Smooth muscle cell of the brain vasculature (primary cell): ENCODE measurements at regions not wholly inside any gene's neighbourhood (a gene's known extent, or its start where the extent isn't known, plus 50 kb on each side); places are given as distances from the start of the nearest gene placed in this dataset.

Experiments used
- DNase-seq: peaks from one replicate; pipeline ENCODE4 v3.0.0-alpha.2; 2012; ENCODE audit warnings: low read depth, low spot score

DNA sequence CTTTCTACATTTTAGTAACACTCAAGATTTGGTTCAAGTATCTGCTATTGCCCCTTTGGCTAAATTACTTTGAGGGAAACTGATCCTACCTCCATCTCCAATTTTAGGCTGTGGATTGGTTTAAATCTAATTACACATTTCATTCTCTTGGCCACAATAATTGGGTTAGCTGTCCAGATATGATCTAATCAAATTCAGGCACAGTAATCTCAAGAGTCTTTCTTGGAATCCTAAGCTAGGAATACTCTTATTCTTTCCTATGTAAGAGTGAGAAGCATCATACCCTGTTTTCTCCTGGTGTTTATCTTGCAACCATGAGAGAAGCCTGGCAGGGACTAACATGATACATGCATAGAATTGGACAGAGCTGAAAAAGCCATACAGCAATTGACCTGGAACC, 300.4 kb upstream of the MARCKS start:
- DNase-seq, result no peak

DNA sequence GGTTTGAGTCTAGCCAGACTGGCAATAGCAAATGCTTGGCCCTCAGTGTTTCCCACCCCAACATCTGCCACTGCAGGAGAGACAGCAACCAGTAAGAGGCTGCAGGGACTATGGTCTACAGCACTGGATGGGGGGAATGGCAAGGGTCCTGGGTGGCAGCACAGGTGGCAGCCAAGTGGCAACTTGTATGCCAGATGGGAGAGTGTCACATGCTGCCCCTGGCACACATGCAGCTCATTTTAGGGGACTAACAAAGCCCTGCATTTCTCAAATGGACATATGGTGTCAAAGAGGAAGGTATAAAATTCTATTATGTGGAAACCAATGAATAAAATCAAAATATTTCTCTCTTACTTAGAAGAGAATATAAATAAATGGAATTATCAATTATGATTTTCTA, 298.7 kb upstream of the MARCKS start:
- DNase-seq, result no peak

DNA sequence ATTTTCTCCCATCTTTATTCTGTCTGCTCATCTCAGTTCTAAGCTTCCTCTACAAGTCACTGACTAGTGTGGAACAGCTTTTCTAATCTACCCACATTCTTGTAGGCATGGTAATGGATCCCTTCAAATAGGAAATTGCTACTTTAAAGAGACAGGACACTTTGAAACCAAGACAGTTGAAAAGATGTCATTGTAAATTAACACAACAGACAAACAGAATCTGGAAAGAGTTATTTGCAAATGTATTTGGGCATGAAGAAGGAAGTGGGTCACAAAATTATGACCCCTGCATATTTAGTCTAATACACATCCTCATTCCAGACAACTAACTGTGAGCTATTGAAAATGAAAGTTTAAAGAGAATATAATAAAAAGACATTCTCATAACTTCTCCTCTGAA, 298.2 kb upstream of the MARCKS start:
- DNase-seq, result no peak

DNA sequence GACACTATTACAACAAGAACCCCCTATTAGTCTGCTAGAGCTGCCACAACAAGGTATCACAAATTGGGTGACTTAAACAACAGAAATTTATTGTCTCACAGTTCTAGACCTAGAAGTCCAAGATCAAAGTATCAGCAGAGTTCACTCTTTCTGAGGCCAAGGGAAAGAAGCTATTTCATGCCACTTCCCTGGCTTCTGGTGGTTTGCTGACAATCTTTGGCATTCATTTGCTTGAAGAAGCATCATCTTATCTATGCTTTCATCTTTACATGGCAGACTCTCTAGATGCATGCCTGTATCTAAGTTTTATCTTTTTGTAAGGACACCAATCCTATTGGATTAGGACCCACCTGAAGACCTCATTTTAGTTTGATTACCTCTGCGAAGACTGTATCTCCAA, 296.8 kb upstream of the MARCKS start:
- DNase-seq, result no peak

DNA sequence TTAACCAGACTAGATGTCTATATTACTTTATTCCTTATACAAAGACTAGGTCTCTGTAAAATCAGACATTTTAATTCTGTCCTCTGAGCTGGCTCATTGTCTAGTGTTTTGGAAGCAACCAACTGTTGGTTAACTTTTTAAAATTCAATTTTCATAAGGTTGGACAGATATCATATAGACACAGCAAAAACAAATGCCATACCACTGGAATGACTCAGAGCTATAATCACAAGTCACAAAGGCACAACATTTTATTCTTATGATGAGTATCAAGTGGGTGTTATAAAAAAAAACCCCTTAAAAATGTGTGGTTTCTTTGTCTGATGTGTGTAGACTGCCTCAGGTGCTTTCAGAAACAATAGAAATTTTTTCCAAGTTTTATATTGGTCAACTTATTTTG, 296.2 kb upstream of the MARCKS start:
- DNase-seq, result no peak

DNA sequence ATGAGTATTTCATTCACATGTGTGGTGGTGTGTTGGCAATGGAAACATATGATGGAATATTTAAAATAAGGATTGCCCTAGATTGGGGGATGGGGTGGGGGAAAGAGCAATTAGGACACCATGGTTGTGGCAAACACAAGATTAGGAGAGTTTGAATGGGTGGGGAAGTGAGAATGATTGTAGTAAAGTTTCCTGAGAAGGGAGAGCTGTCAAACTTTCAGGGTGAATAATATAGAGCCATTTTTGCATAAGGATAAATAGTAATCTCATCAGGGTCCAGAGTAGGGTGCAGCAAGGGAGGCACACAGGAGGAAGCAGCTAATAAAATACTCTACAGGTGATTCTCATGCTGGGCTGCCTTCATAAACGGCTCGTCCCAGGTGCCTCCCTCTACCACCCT, 294.9 kb upstream of the MARCKS start:
- DNase-seq, result no peak

DNA sequence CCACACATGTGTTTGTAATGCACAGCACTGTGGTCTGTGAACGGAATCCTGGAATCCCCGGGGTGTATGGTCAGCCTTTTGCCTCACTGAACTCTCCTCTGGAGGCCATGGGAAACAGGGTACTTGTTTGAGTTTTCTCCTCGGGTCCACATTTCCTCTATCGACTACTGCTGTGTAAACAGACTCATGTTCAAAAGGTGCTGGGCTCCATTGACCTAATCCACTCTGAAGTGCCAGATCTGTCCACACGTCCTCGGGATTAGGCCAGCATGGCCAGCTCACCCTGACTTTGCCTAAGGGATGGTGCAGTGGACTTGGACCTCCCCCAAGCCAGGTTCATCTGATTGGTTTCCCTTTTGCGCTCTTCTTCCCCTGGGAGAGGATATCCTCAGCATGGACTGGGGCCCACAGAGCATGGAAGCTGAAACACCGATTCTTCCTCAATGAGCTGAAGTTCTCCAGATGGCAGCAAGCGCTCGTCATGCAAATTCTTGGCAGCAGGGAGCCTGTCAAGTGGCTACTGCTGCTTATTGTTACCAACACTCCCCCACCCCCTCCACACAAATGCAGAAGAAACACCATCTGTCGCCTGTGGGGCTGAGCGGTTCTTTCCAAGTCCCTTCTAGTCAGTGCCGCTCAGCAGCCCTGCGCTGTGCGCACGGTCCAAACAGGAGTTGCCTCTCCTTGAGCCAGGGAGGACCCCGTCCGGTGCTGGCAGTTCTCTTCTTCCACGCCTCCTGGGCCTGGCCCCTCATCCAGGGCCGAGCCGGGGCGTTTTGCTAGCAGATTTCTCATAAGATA, 292.6 kb upstream of the MARCKS start:
- DNase-seq, result peak; percentile 87

DNA sequence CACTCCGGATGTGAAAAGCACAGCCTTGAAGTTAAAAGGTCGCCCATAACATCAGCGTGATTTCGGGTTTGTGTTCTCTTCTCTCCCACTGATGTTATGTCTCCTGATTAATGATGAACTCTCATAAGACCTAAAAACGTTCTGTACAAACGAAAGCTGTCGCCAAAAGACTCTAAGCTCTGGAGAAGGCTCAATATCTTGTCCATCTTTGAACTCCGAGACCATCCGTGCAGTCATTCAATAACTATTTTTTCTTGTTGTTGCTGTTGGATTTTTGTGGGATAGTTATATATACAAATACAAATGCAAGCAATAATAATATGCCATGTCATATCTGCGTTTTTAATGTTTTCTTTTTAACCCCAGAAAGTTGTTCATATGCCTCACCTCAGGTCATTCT, 291.8 kb upstream of the MARCKS start:
- no peak for DNase-seq

DNA sequence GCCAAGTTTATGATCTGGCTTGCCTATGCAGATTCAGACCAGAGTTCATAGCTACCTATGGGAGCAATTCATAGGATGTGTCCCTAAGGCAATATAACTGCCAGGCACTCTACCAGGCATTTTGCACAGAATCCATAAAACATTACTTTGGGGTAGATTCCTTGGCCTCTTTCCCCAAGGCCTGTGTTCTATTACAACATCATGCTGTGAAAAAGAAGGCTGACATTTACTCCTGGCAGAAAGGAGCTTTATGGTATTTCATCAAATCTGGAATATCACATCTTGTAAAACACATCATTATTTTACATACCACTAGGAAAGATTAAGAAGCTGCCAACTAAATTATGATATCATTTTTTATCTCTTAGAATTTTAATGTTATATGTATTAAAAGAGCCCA, 287.0 kb upstream of the MARCKS start:
- no peak for DNase-seq

DNA sequence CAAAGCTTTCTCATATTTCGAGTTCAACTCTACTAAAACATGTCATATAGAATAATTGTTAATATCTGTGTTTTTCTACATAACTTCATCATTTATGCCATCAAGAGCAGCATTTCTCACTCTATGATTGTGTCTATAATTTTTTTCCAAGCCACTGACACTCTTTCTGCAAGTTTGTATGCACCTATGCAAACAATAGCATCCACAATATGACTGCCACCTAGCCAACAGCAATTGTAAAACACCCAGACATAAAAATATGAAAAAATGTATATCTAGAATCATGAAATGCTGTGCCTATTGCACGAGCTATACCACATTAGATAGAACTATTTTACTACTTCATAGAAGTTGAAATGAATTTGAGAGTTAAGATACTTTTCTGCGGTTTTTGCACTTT, 286.5 kb upstream of the MARCKS start:
- DNase-seq, result no peak

DNA sequence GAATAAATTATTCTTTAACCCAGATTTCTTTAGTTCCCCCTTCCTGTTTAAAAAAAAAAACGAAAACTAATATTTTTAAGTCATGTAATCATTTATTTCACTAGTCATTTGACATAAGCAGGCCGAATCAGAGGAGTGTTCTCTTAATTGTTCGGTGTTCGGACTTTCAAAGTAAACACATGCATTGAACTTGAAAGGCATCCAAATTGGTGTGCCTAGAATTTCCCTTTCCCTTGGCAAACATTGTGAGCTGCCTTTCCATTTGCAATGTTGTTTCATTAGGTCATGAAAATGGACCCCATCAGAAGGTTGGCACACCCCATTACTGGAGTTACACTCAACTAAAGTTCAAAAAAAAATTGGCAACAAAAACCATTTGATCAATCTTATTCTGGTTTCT, 283.0 kb upstream of the MARCKS start:
- no peak for DNase-seq

DNA sequence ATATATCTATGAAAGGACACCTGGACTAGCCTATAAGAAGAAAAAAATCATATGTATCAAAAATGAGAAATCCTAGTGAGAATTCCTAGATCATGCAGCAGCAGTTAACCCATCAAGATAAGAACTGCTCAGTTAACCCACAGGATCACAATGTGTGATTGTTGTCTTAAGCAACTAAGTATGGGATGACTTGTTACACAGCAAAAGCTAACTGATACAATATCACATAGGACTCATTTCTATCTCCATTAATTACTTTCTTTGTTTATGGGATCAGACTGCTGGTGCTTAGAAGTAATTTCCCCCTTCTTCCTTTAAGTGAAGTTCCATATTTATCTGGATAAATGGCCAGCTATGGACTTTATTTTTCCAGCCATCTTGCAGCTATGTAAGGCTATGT, 280.8 kb upstream of the MARCKS start:
- no peak for DNase-seq

DNA sequence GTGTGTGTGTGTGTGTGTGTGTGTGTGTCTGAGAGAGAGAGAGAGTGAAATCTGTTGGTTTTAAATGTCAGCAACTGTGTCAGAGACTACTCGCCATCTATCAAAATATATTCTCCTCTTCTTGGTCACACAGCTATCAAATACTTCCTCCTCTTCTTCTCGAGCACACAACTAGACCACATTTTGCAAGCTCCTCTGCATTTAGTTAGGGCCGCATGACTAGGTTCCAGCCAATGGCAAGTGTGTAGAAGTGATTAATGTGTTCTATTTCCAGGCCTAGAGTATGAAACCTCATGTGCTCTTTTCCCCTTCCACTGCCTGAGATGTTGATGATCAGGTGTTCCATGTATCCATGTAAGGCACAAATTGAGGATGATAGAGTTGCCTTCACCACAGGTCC, 278.5 kb upstream of the MARCKS start:
- no peak for DNase-seq

DNA sequence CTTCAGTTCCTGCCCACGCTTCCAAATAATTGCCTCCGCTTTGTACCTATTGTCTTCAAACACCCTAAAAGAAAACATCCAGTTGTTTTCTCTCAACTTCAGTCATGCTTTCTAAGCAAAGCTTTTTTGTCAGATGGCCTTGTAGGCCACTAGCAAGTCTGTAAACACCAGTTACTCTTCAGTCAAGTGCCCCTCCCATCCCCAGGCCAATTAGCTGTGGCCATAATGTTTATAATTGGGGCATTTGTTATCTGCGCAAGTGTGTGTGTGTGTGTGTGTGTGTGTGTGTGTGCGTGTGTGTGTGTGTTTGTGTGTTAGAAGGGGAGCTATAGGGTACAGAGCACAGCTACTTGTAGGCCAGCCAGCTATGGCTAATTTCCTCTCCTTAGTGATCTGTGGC, 272.4 kb upstream of the MARCKS start:
- no peak for DNase-seq

DNA sequence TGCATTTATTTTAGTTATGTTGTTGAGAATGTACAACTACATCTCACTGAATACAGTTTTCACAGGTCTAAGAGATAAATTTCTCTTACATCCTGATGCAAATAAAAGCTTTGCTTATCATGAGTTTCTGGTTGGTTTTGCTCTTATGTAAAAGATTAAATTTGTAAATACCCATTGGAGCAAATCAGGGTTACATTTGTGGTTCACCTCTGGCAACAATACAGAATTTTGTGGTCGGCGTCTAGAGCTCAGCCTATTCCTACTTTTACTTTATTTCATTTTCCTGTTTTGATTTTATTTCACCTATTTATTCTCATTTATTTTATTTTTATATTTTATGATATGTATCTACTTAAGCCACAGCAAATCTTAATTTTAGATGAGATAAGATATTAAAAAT, 271.9 kb upstream of the MARCKS start:
- DNase-seq, result no peak

DNA sequence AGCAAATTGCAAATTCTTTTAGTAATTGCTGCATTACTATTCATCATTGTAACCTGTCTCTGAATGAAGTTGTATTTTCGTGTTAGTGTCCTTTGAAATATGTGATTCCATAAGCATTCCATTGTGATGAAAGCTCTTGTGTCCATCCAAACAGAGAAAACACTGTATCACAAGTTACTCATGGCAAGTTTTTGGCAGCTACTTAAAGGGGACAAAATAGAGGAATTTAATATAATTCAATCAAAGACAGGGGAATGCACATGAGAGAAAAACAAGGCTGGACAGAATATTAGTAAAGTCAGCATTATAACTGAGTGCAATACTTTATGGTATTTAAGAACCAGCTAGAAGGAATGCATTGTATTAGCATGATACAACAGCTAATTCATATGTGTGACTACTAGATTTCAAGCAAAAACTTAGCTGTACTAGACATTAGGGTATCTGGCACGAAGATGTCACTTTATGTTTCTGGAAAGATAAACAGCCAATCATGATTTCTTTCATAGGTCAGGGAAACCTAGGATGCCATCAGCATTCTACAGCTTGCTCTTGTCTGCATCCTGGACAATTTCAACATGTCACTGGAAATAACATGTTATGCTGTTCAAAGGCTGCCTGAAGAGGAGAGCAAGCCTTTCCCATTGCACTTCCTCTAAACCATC, 270.6 kb upstream of the MARCKS start:
- DNase-seq, result no peak

DNA sequence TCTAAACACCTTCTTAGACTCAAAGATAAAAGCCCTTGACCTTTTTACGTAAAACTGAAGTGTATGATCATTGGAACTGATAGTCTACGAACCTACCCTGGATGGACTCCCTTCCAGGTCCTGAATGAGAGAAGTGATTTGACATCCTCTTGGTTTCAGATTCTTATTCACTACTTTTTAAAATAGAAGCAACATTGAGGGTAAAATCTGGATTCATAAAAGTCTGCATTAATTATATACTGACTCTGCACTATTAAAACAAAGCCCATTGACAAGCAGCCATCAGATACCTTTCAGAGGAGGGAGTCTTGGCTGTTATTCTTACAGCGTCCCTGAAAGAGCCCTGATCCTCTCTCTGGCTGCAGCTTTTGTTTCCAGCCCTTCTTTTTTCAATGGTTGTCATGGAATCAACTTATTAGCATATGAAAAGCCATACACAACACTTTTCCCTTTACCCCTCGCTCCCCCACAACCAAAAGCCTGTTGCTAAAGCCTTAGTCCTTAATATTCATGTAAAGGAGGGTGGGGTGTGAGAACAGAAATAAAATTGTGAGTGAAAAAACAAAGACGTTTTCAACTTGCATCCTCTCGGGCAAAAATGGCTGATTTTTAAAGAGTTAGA, 270.0 kb upstream of the MARCKS start:
- no peak for DNase-seq

DNA sequence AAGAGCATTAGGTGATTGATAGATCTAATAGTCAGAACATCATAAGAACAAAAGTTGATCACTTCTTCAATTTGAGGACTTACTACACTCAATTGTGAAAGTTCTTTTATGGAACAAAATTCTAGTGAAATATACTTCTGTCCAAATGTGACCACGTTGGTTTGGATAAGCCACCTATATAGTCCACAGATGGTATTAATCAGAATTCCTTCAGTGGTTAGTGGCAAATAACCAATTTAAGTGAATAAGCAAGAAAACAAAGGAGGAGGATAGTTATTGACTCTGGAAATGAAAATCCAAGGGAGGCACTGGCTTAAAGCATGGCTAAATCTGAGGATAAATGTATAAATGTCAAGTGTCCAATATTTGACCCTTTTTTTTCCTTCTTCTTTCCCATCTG, 268.5 kb upstream of the MARCKS start:
- DNase-seq, result no peak

DNA sequence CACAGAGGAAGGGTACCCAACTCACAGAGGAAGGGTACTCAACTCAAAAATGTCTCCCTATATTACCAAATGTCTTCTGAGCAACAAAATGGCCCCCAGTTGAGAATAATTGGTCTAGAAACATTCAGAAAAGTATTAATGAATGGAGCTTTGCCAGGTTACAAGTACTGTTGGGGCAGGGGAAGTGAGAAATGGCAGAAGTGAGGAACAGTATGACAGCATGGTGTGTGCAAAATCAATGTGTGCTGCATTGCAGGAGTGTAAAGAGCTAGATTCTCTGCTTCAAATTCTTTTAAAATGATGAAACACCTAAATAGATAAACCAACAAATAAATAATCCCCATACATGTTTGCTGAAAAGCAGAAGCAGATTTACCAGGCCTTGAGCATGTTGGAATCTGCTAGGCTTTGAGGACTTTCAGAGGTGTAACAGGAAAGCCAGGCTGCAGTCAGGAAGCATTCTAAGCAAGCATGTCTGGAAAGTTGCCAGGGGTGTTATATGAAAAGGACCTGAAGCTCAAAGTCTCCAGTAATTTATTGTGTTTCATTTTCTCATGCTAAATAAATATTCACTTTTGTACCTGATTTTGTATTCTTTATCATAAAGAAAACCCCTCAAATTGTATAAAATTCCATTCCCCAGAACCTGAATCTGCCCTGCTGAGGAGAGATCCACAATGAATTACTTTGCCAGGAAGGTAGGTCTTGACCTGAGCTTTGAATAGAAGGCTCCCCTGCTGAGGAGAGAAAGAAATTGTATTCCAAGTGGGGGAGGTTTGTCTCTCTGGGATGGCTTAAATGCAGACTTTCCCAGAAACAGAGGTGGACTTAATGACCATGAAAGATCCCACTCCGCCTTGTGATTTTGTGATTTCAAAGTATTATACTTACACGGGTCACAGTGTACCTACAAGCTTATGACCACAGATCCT, 265.0 kb upstream of the MARCKS start:
- DNase-seq, result peak; percentile 53

DNA sequence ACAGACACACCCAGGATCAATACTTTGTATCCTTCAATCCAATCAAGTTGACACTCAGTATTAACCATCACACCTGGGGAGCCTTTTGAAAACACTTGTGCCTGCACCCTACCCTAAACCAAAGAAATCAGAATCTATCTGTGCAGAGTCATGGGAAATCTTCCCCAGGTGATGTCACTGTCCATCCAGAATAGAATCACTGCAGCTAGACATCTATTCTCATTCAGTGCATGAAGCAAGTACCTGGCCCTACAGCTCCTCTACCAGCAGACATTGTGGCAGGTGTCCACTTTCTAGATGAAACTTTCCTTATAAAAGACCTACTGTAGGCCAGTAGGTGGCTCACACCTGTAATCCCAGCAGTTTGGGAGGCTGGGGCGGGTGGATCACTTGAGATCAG, 262.4 kb upstream of the MARCKS start:
- DNase-seq, result no peak

DNA sequence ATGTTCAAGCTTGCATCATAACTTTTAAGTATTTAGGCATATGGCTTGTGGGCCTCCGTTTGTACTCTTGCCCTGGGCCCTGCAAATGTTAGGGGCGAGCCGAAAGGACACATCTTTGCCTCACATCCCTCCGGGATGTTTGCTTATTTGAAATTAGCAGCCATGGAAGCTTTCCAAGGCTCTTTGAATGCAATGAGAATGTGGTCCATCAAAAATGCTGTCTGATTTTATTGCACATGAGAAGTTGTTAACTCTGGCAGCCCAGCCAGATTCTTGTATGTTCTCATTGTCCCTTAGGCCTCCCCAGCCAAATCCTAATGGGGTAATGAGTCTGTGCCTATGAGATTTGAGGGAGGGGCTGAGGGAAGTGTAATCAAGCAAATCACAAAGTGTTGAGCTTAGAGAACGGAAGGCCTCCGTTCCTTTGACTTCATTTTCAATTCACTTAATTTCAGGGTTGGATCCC, 261.2 kb upstream of the MARCKS start:
- no peak for DNase-seq
